BLaER1 (cell line): ENCODE measurements at regions not wholly inside any gene's neighbourhood (a gene's known extent, or its start where the extent isn't known, plus 50 kb on each side); places are given as distances from the start of the nearest gene placed in this dataset.

Experiments used
- H3K27ac ChIP-seq: shearing (Covaris generic); formaldehyde crosslinking; 2 replicates; pipeline ENCODE4 v1.8.1; 2022
- H3K27me3 ChIP-seq: shearing (Covaris generic); formaldehyde crosslinking; 2 replicates; pipeline ENCODE4 v1.8.1; 2022
- H3K36me3 ChIP-seq: shearing (Covaris generic); formaldehyde crosslinking; 2 replicates; pipeline ENCODE4 v1.8.1; 2022
- H3K4me1 ChIP-seq: shearing (Covaris generic); formaldehyde crosslinking; 2 replicates; pipeline ENCODE4 v1.8.1; 2022
- H3K4me2 ChIP-seq: shearing (Covaris generic); formaldehyde crosslinking; 2 replicates; pipeline ENCODE4 v1.8.1; 2022
- H3K4me3 ChIP-seq: shearing (Covaris generic); formaldehyde crosslinking; 2 replicates; pipeline ENCODE4 v1.8.1; 2022
- H3K9ac ChIP-seq: shearing (Covaris generic); formaldehyde crosslinking; 2 replicates; pipeline ENCODE4 v1.8.1; 2022
- H3K9me3 ChIP-seq: shearing (Covaris generic); formaldehyde crosslinking; 2 replicates; pipeline ENCODE4 v1.8.1; 2022
- H4K20me1 ChIP-seq: shearing (Covaris generic); formaldehyde crosslinking; 2 replicates; pipeline ENCODE4 v1.8.1; 2022
- Cebpa-rat ChIP-seq: shearing (Covaris generic); IDR thresholded peaks from 2 replicates; pipeline ENCODE4 v1.8.1; 2022

- Histone ChIP-seq H3K4me2 (no peak overlapping the region), H3K36me3 (no peaks in the 10 kb centered on the region), H4K20me1 (no peaks in the 10 kb centered on the region), H3K27me3 (no peaks in the 10 kb centered on the region), H3K9me3 (no peaks in the 10 kb centered on the region), H3K4me1 (0 out of 2 replicates have a peak, but pooled peaks cover 4% of the 10 kb centered on the region), H3K27ac (no peak overlapping the region), H3K9ac (no peak overlapping the region), H3K4me3 (no peak overlapping the region)
- no peak for TF ChIP-seq Cebpa-rat
These were observed 117.0 kb upstream of the CHL1 start for GRCh38 chr3:79542-79941.

GRCh38 chr3:82508-82907 is 114.1 kb upstream of the CHL1 start:
- H3K4me2 ChIP-seq: no peak overlapping the region
- H3K36me3 ChIP-seq: no peaks in the 10 kb centered on the region
- H3K4me3 ChIP-seq: no peak overlapping the region
- no peaks in the 10 kb centered on the region for H4K20me1 ChIP-seq
- H3K27ac ChIP-seq: no peak overlapping the region
- H3K9me3 ChIP-seq: no peaks in the 10 kb centered on the region
- H3K27me3 ChIP-seq: no peaks in the 10 kb centered on the region
- no peak for TF ChIP-seq Cebpa-rat
- H3K4me1 ChIP-seq: 0 out of 2 replicates have a peak, but pooled peaks cover 4% of the 10 kb centered on the region
- no peak overlapping the region for H3K9ac ChIP-seq

GRCh38 chr3:83096-83495 is 113.5 kb upstream of the CHL1 start:
- Histone ChIP-seq H3K4me1 (0 out of 2 replicates have a peak, but pooled peaks cover 4% of the 10 kb centered on the region), H4K20me1 (no peaks in the 10 kb centered on the region), H3K4me2 (no peak overlapping the region), H3K4me3 (no peak overlapping the region), H3K27ac (no peak overlapping the region), H3K9me3 (no peaks in the 10 kb centered on the region), H3K36me3 (no peaks in the 10 kb centered on the region), H3K9ac (no peak overlapping the region), H3K27me3 (no peaks in the 10 kb centered on the region)
- no peak for TF ChIP-seq Cebpa-rat

- H3K4me1 ChIP-seq: 0 out of 2 replicates have a peak, but pooled peaks cover 4% of the 10 kb centered on the region
- H3K9ac ChIP-seq: no peak overlapping the region
- no peak overlapping the region for H3K4me3 ChIP-seq
- H3K27ac ChIP-seq: no peak overlapping the region
- H4K20me1 ChIP-seq: no peaks in the 10 kb centered on the region
- TF ChIP-seq Cebpa-rat: no peak
- H3K9me3 ChIP-seq: no peaks in the 10 kb centered on the region
- no peaks in the 10 kb centered on the region for H3K36me3 ChIP-seq
- H3K27me3 ChIP-seq: no peaks in the 10 kb centered on the region
- no peak overlapping the region for H3K4me2 ChIP-seq
These were observed 111.4 kb upstream of the CHL1 start for GRCh38 chr3:85180-85579.

GRCh38 chr3:88267-88666 is 108.3 kb upstream of the CHL1 start:
- H4K20me1 ChIP-seq: no peaks in the 10 kb centered on the region
- H3K27me3 ChIP-seq: no peaks in the 10 kb centered on the region
- H3K4me2 ChIP-seq: no peak overlapping the region
- H3K36me3 ChIP-seq: no peaks in the 10 kb centered on the region
- H3K4me3 ChIP-seq: no peak overlapping the region
- H3K9ac ChIP-seq: no peak overlapping the region
- no peaks in the 10 kb centered on the region for H3K9me3 ChIP-seq
- no peak overlapping the region for H3K27ac ChIP-seq
- no peak for TF ChIP-seq Cebpa-rat
- no peaks in the 10 kb centered on the region for H3K4me1 ChIP-seq

- Histone ChIP-seq H3K27me3 (no peaks in the 10 kb centered on the region), H3K27ac (no peak overlapping the region), H3K4me1 (no peaks in the 10 kb centered on the region), H3K36me3 (no peaks in the 10 kb centered on the region), H3K4me3 (no peak overlapping the region), H3K9ac (no peak overlapping the region), H3K9me3 (no peaks in the 10 kb centered on the region), H3K4me2 (no peak overlapping the region), H4K20me1 (no peaks in the 10 kb centered on the region)
- TF ChIP-seq Cebpa-rat: no peak
These were observed 102.8 kb upstream of the CHL1 start for GRCh38 chr3:93746-94145.

- no peaks in the 10 kb centered on the region for H3K27me3 ChIP-seq
- no peak overlapping the region for H3K4me2 ChIP-seq
- no peaks in the 10 kb centered on the region for H4K20me1 ChIP-seq
- no peak overlapping the region for H3K4me3 ChIP-seq
- H3K27ac ChIP-seq: no peak overlapping the region
- no peak overlapping the region for H3K9ac ChIP-seq
- TF ChIP-seq Cebpa-rat: no peak
- no peaks in the 10 kb centered on the region for H3K36me3 ChIP-seq
- no peaks in the 10 kb centered on the region for H3K4me1 ChIP-seq
- H3K9me3 ChIP-seq: no peaks in the 10 kb centered on the region
These were observed 100.3 kb upstream of the CHL1 start for GRCh38 chr3:96259-96658.

GRCh38 chr3:97417-98258 is 98.9 kb upstream of the CHL1 start:
- H3K4me3 ChIP-seq: no peak overlapping the region
- H3K27me3 ChIP-seq: no peaks in the 10 kb centered on the region
- no peaks in the 10 kb centered on the region for H3K9me3 ChIP-seq
- no peaks in the 10 kb centered on the region for H4K20me1 ChIP-seq
- H3K4me1 ChIP-seq: no peaks in the 10 kb centered on the region
- H3K4me2 ChIP-seq: no peak overlapping the region
- no peaks in the 10 kb centered on the region for H3K36me3 ChIP-seq
- no peak for TF ChIP-seq Cebpa-rat
- H3K9ac ChIP-seq: no peak overlapping the region
- H3K27ac ChIP-seq: no peak overlapping the region

GRCh38 chr3:98259-98654 is 98.3 kb upstream of the CHL1 start:
- H3K4me3 ChIP-seq: no peak overlapping the region
- TF ChIP-seq Cebpa-rat: no peak
- no peak overlapping the region for H3K9ac ChIP-seq

GRCh38 chr3:99506-99905 is 97.1 kb upstream of the CHL1 start:
- no peak overlapping the region for H3K9ac ChIP-seq

More at GRCh38 chr3:98259-98654, 98.3 kb upstream of the CHL1 start:
- Histone ChIP-seq H3K4me2 (no peak overlapping the region), H3K27me3 (no peaks in the 10 kb centered on the region), H3K9me3 (no peaks in the 10 kb centered on the region), H3K27ac (no peak overlapping the region), H3K4me1 (no peaks in the 10 kb centered on the region), H3K36me3 (no peaks in the 10 kb centered on the region), H4K20me1 (no peaks in the 10 kb centered on the region)

GRCh38 chr3:102484-102883 is 94.1 kb upstream of the CHL1 start:
- H3K9ac ChIP-seq: no peak overlapping the region
- H3K4me1 ChIP-seq: no peaks in the 10 kb centered on the region
- no peaks in the 10 kb centered on the region for H3K9me3 ChIP-seq
- H3K27ac ChIP-seq: no peak overlapping the region
- H3K4me2 ChIP-seq: no peak overlapping the region
- H3K27me3 ChIP-seq: no peaks in the 10 kb centered on the region
- no peak for TF ChIP-seq Cebpa-rat
- no peaks in the 10 kb centered on the region for H4K20me1 ChIP-seq
- H3K36me3 ChIP-seq: no peaks in the 10 kb centered on the region
- H3K4me3 ChIP-seq: no peak overlapping the region

More at GRCh38 chr3:99506-99905, 97.1 kb upstream of the CHL1 start:
- Histone ChIP-seq H3K4me3 (no peak overlapping the region), H3K9me3 (no peaks in the 10 kb centered on the region), H3K4me2 (no peak overlapping the region), H3K27ac (no peak overlapping the region), H3K27me3 (no peaks in the 10 kb centered on the region), H3K4me1 (no peaks in the 10 kb centered on the region), H4K20me1 (no peaks in the 10 kb centered on the region), H3K36me3 (no peaks in the 10 kb centered on the region)
- TF ChIP-seq Cebpa-rat: no peak
